HepG2 (cell line): ENCODE measurements at regions not wholly inside any gene's neighbourhood (a gene's known extent, or its start where the extent isn't known, plus 50 kb on each side); places are given as distances from the start of the nearest gene placed in this dataset.

Experiments
- CREM ChIP-seq, 2 experiments: sonication (generic) in 1 of 2; formaldehyde crosslinking in 1 of 2; IDR thresholded peaks; 2 replicates each; pipeline versions ENCODE4 v1.4.0 to v1.6.1; 2016 to 2020; ENCODE audit warnings: antibody characterized with exemption in 1 of 2, mild to moderate bottlenecking in 1 of 2, missing genetic modification reagents in 1 of 2
- DMTF1 ChIP-seq: sonication (generic); formaldehyde crosslinking; IDR thresholded peaks from 2 replicates; pipeline ENCODE4 v1.4.0; 2020; ENCODE audit warnings: mild to moderate bottlenecking, missing genetic modification reagents
- GABPA ChIP-seq, 2 experiments: IDR thresholded peaks; 2 replicates each; pipeline ENCODE4 v1.6.1; 2011 to 2016; ENCODE audit warnings: low read depth in 2 of 2, low read length in 1 of 2, missing biosample characterization in 1 of 2, missing genetic modification characterization in 1 of 2
- HNRNPK ChIP-seq: fragments of 200-400 bp; formaldehyde crosslinking; IDR thresholded peaks from 2 replicates; pipeline ENCODE4 v1.6.1; 2018; ENCODE audit warnings: low read length, low read depth, moderate library complexity, mild to moderate bottlenecking; ENCODE audit not compliant: poor library complexity, severe bottlenecking
- PREB ChIP-seq: sonication (generic); formaldehyde crosslinking; IDR thresholded peaks from 2 replicates; pipeline ENCODE4 v1.4.0; 2020; ENCODE audit warnings: missing genetic modification reagents
- ZNF562 ChIP-seq: sonication (generic); formaldehyde crosslinking; IDR thresholded peaks from 2 replicates; pipeline ENCODE4 v1.8.0; 2022; ENCODE audit warnings: missing genetic modification reagents, borderline replicate concordance
- ZNF577 ChIP-seq: sonication (generic); formaldehyde crosslinking; IDR thresholded peaks from 2 replicates; pipeline ENCODE4 v1.4.0; 2020; ENCODE audit warnings: mild to moderate bottlenecking, low read depth, missing genetic modification reagents, borderline replicate concordance
- ZNF770 ChIP-seq: sonication (generic); formaldehyde crosslinking; IDR thresholded peaks from 2 replicates; pipeline ENCODE4 v1.5.0; 2020; ENCODE audit warnings: mild to moderate bottlenecking, missing genetic modification reagents
- TF ChIP-seq, protein P1 (sequence below): sonication (generic); formaldehyde crosslinking; IDR thresholded peaks from 2 replicates; pipeline ENCODE4 v1.5.1; 2020; ENCODE audit warnings: missing genetic modification reagents, mild to moderate bottlenecking, borderline replicate concordance
- TF ChIP-seq, protein P2 (sequence below): sonication (generic); formaldehyde crosslinking; IDR thresholded peaks from 2 replicates; pipeline ENCODE4 v1.9.0; 2021; ENCODE audit warnings: missing genetic modification reagents, borderline replicate concordance

DNA sequence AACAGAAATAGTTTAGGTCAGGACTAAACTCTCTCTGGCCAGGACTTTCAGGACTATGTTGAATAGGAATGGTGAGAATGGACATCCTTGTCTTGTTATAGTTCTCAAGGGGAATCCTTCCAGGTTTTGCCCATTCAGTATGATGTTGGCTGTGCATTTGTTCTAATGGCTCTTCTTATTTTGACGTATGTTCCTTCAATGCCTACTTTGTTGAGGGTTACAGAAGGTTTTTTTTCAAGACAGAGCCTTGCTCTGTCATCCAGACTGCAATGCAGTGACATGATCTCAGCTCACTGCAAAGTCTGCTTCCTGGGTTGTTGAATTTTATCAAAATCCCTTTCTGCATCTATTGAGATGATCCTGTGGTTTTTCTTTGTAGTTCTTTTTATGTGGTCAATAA is 79.5 kb upstream of the NID2 start (continued):
- no peak for TF ChIP-seq ZNF577 (CRISPR knock-in tag)
- no peak for TF ChIP-seq DMTF1 (CRISPR knock-in tag)
- no peak for TF ChIP-seq HNRNPK
- TF ChIP-seq, protein P1, sequence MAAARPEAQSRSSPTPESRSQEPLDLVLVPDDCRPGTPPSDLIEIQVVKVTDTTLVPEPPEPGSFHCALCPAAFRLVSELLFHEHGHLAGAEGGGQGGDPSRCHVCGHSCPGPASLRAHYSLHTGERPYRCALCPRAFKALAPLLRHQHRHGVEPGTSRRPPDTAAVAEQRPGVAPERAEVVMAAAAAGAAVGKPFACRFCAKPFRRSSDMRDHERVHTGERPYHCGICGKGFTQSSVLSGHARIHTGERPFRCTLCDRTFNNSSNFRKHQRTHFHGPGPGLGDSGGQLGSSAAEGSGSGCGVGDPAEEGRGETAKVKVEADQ (CRISPR knock-in tag): no peak
- TF ChIP-seq, protein P2, sequence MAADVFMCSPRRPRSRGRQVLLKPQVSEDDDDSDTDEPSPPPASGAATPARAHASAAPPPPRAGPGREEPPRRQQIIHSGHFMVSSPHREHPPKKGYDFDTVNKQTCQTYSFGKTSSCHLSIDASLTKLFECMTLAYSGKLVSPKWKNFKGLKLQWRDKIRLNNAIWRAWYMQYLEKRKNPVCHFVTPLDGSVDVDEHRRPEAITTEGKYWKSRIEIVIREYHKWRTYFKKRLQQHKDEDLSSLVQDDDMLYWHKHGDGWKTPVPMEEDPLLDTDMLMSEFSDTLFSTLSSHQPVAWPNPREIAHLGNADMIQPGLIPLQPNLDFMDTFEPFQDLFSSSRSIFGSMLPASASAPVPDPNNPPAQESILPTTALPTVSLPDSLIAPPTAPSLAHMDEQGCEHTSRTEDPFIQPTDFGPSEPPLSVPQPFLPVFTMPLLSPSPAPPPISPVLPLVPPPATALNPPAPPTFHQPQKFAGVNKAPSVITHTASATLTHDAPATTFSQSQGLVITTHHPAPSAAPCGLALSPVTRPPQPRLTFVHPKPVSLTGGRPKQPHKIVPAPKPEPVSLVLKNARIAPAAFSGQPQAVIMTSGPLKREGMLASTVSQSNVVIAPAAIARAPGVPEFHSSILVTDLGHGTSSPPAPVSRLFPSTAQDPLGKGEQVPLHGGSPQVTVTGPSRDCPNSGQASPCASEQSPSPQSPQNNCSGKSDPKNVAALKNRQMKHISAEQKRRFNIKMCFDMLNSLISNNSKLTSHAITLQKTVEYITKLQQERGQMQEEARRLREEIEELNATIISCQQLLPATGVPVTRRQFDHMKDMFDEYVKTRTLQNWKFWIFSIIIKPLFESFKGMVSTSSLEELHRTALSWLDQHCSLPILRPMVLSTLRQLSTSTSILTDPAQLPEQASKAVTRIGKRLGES (CRISPR knock-in tag): no peak
- no peak for TF ChIP-seq PREB (CRISPR knock-in tag)
- TF ChIP-seq CREM (IDR thresholded peaks at IDR 0.05): no peak
- TF ChIP-seq CREM (CRISPR knock-in tag; IDR thresholded peaks at IDR 0.05): no peak
- no peak for TF ChIP-seq GABPA (IDR thresholded peaks at IDR 0.05; ENCODE audit: low read depth, low read length)
- no peak for TF ChIP-seq GABPA (CRISPR knock-in tag; IDR thresholded peaks at IDR 0.05; ENCODE audit: low read depth)
- no peak for TF ChIP-seq ZNF770 (CRISPR knock-in tag)
- no peak for TF ChIP-seq ZNF562 (CRISPR knock-in tag)
